COR-L47 (cell line): ENCODE measurements at regions not wholly inside any gene's neighbourhood (a gene's known extent, or its start where the extent isn't known, plus 50 kb on each side); places are given as distances from the start of the nearest gene placed in this dataset.

Source experiments
- DNase-seq: peaks from one replicate; lab custom pipeline; 2025; lab: John Stamatoyannopoulos, UW

GRCh38 chr5:2658447-2658846 lies 93.0 kb downstream of the IRX2 start:
- DNase-seq = no peak

DNA sequence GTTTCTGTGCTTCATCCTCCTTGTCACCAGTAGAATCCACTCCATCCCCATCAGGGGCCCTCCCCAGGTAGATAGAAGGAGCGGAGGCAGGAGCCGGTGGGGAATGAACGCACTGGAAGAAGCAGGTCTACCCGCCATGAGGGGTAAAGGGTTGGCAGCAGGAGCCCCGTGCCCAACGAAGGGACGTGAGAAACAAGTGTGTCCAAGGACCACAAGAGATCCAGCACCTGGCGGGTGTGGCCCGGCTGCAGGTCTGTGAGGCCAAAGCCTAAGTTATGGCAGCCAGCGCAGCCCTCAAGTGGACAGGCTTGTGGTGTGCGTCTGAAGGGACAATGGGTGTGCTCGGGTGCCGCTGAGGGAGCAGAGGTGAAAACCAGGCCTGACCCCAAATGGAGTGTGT lies 94.3 kb downstream of the IRX2 start:
- no peak for DNase-seq

GRCh38 chr5:2656206-2656605 lies 95.3 kb downstream of the IRX2 start:
- DNase-seq = no peak

GRCh38 chr5:2653991-2654390 lies 97.5 kb downstream of the IRX2 start:
- DNase-seq = no peak

GRCh38 chr5:2651116-2651515 lies 100.4 kb downstream of the IRX2 start:
- DNase-seq = no peak

GRCh38 chr5:2642684-2643345 lies 108.7 kb downstream of the IRX2 start:
- DNase-seq = no peak

GRCh38 chr5:2640717-2641116 lies 110.8 kb downstream of the IRX2 start:
- no peak for DNase-seq

DNA sequence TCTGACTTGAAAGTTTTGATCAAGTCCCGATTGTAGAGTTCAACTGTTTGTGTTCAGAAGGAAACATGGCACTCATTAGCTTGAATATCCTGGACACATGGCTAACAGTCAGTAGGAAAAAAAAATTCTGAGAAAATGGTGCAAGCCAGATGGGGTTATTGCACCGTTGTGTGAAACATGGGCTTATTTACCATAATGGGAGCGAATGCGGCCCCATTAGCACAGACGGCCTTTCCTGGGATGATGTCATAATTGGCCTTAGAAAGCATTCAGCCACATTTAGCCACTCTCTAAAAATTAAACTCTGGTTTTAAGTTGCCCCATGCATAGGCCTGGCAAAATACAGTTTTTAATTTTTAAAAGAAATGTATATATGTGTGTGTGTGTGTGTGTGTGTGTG lies 112.1 kb downstream of the IRX2 start:
- no peak for DNase-seq

DNA sequence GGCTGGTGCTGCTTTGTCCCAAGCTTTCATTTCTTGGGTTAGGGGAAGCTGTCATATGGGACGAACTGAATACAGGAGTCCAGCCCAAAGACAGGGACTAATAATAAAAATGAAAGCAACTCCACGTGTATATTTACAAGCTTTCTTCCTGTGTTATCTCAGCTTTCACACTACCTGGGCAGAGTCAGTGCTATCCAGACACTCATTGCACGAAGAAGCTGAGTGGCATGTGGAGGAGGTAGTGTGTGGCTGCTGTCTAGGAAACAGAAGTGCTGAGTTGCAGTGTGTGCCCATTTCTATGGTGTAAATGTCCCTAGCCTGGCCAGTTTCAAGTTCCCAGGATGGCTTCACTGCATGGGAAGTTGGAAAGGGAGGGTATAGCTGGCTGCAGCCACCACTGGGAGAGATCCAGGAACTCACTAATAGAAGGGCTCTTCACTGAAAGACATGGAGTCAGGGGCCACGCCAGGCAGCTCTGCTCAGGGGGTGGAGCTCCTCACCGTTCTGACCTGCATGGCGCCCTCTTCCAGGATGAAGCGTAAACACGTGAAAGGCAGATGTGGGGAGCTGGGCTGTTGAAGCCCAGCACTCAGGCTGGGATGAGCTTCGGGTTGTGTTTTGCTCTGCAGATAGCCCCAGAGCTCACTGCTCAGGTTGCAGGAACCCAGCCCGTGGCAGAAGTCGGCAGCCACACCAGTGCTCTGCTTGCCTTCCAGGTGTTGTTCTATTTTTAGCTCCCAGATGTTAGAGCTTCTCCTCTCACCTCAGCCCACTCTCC lies 116.9 kb downstream of the IRX2 start:
- DNase-seq = no peak

DNA sequence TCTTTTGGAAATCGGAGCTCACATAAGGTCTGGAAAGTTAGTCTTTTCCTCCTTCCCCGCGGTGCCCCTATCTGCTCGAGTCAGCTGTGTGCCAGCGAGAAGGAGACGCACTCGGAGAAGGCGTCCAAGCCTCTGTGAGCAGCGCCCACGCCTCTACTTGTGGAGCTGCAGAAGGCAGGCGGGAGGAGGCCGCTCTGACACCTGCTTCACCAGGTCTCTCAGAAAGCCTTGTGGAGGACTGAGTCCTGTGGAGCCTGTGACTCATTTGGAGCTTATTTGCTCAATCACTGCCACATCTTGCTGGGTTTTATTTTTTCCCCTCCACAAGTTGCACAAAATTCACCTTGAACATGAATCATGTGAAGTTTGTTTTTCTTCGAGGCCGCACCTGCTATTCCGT lies 117.5 kb downstream of the IRX2 start:
- DNase-seq = no peak

- no peak for DNase-seq
Observed at GRCh38 chr5:2631758-2632157, 119.7 kb downstream of the IRX2 start.

GRCh38 chr5:2629045-2629444 lies 122.4 kb downstream of the IRX2 start:
- DNase-seq = no peak

DNA sequence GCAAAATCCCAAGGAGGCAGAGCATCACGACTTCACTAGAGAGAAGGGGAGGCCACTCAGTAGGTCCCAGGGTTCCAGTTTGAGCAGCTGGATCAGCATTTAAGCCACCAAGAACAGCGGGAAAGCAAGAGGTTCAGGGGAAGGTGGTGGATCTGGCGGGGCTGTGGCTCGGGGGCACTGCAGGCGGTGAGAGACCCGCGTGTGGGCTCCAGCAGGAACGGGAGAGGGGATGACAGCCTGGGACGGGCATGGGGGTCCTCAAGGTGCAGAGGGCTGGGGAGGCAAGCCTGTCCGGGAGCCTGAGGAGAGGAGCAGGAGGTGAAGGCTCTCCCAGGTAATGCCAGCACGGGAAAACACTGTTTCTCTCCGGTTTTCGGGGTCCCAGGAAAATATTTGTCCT lies 123.6 kb downstream of the IRX2 start:
- no peak for DNase-seq

GRCh38 chr5:2626572-2626971 lies 124.9 kb downstream of the IRX2 start:
- no peak for DNase-seq

GRCh38 chr5:2622866-2623265 lies 128.6 kb downstream of the IRX2 start:
- DNase-seq = no peak

- no peak for DNase-seq
Observed at GRCh38 chr5:2621631-2622030, 129.8 kb downstream of the IRX2 start.

- no peak for DNase-seq
Observed at GRCh38 chr5:2619216-2619615, 132.3 kb downstream of the IRX2 start.

- no peak for DNase-seq
Observed at GRCh38 chr5:2617461-2617860, 134.0 kb downstream of the IRX2 start.

DNA sequence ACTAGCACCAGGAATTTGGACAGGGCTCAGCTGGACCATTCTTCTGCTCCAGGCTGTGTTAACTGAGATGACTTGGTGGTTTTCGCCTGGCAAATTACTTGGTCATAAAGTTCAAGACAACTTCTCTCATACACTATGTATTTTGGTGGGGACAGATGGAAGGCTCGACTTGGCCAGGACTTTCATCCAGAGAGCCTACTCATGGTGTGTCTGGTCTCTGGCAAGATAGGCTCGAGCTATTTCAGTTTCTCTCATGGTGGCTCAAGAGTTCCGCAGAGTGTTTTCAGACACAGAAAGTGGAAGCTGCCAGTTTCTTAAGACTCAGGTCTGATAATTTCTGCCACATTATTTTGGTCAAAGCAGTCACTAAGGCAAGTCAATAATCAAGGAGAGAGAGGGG lies 135.6 kb downstream of the IRX2 start:
- DNase-seq = no peak

GRCh38 chr5:2614571-2614970 lies 136.9 kb downstream of the IRX2 start:
- no peak for DNase-seq

DNA sequence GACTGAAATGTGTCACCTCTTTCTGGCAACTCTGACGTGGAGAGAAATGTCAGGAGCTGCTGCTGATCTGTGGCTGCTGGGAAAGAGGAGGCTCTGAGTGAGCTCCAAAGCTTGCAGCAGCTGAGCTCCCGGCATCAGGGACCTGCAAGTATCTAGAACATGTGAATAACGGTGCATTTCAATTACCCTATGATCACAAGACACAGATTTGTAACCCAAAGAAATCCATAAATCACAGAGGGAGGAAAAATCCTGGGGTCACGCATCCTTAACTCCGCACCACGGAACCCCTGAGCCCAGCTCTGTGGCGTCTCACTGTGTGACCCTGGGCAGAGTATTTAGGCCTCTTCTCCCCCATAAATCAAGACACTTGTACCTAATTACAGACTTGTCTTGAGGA lies 139.8 kb downstream of the IRX2 start:
- no peak for DNase-seq

- DNase-seq = no peak
Observed at GRCh38 chr5:2610986-2611385, 140.5 kb downstream of the IRX2 start.

DNA sequence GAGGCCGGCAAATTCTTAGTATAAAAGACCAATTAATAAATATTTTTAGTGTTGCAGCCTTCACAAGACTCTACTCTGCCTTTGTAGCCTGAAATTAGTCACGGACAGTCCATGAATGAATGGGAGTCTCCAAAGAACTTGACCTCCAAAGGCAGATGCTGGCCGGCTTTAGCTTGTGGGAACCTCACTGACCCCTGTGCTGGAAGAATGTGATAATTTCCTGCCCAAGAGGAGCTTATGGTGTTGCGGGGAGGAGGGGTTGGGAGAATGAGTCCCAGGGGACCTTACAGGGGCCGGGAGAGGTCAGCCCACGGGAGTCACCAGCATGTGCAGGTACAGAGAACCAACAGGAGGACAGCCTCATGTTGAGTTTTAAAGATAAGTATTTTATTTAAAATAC lies 143.1 kb downstream of the IRX2 start:
- DNase-seq = no peak

- DNase-seq = no peak
Observed at GRCh38 chr5:2607598-2607997, 143.9 kb downstream of the IRX2 start.
